H9 (cell line): ENCODE measurements at regions not wholly inside any gene's neighbourhood (a gene's known extent, or its start where the extent isn't known, plus 50 kb on each side); places are given as distances from the start of the nearest gene placed in this dataset.

ENCODE experiments used
- DNase-seq: peaks from one replicate; pipeline ENCODE4 v3.0.0-alpha.2; 2017
- H2AFZ ChIP-seq: one replicate; pipeline ENCODE4 v1.6.1; 2013; ENCODE audit warnings: mild to moderate bottlenecking, low read length, control low read depth, moderate library complexity
- H2AK5ac ChIP-seq: 2 replicates; pipeline ENCODE4 v1.6.1; 2013; ENCODE audit warnings: low read length, control low read depth, mixed read lengths; ENCODE audit not compliant: insufficient read length
- H2BK120ac ChIP-seq: one replicate; pipeline ENCODE4 v1.6.1; 2013; ENCODE audit warnings: low read depth, mild to moderate bottlenecking, low read length, control low read depth, inconsistent platforms; ENCODE audit not compliant: poor library complexity, severe bottlenecking
- H2BK12ac ChIP-seq: 2 replicates; pipeline ENCODE4 v1.6.1; 2013; ENCODE audit warnings: low read length, control low read depth, mixed read lengths, low read depth; ENCODE audit not compliant: insufficient read length
- H2BK15ac ChIP-seq: 2 replicates; pipeline ENCODE4 v1.6.1; 2013; ENCODE audit warnings: low read depth, low read length, control low read depth
- H2BK20ac ChIP-seq: one replicate; pipeline ENCODE4 v1.6.1; 2013; ENCODE audit warnings: low read depth, mild to moderate bottlenecking, low read length, control low read depth, inconsistent platforms; ENCODE audit not compliant: poor library complexity, severe bottlenecking
- H2BK5ac ChIP-seq: 2 replicates; pipeline ENCODE4 v1.6.1; 2013; ENCODE audit warnings: low read length, control low read depth, mixed read lengths; ENCODE audit not compliant: insufficient read length
- H3K14ac ChIP-seq: 2 replicates; pipeline ENCODE4 v1.6.1; 2013; ENCODE audit warnings: low read length, control low read depth; ENCODE audit not compliant: insufficient read depth
- H3K18ac ChIP-seq: 2 replicates; pipeline ENCODE4 v1.6.1; 2013; ENCODE audit warnings: low read depth, mild to moderate bottlenecking, mixed read lengths, low read length, control low read depth; ENCODE audit not compliant: insufficient read length
- H3K23ac ChIP-seq: 2 replicates; pipeline ENCODE4 v1.6.1; 2013; ENCODE audit warnings: low read length, control low read depth, mixed read lengths, low read depth; ENCODE audit not compliant: insufficient read length
- H3K23me2 ChIP-seq: 2 replicates; pipeline ENCODE4 v1.6.1; 2013; ENCODE audit warnings: low read depth, mild to moderate bottlenecking, mixed read lengths, low read length, control low read depth; ENCODE audit not compliant: insufficient read length, poor library complexity, severe bottlenecking
- H3K27ac ChIP-seq: 2 replicates; pipeline ENCODE4 v1.5.1; 2013; ENCODE audit warnings: low read length, control low read depth, mixed read lengths, low read depth; ENCODE audit not compliant: insufficient read length
- H3K27me3 ChIP-seq: 2 replicates; pipeline ENCODE4 v1.6.1; 2013; ENCODE audit warnings: low read length, control low read depth, inconsistent platforms; ENCODE audit not compliant: insufficient read depth
- H3K4ac ChIP-seq: 2 replicates; pipeline ENCODE4 v1.6.1; 2013; ENCODE audit warnings: low read depth, mild to moderate bottlenecking, control low read depth, inconsistent platforms, low read length, moderate library complexity
- H3K4me1 ChIP-seq: 2 replicates; pipeline ENCODE4 v1.6.1; 2013; ENCODE audit warnings: low read length, control low read depth, inconsistent platforms; ENCODE audit not compliant: insufficient read depth
- H3K4me2 ChIP-seq: 2 replicates; pipeline ENCODE4 v1.6.1; 2013; ENCODE audit warnings: low read length, control low read depth, mixed read lengths; ENCODE audit not compliant: insufficient read length, insufficient read depth
- H3K56ac ChIP-seq: 2 replicates; pipeline ENCODE4 v1.6.1; 2013; ENCODE audit warnings: low read depth, mild to moderate bottlenecking, mixed read lengths, low read length, control low read depth; ENCODE audit not compliant: insufficient read length
- H3K79me1 ChIP-seq: 2 replicates; pipeline ENCODE4 v1.6.1; 2013; ENCODE audit warnings: low read depth, mild to moderate bottlenecking, moderate library complexity, low read length, control low read depth, inconsistent platforms; ENCODE audit not compliant: insufficient read depth, poor library complexity, severe bottlenecking
- H3K79me2 ChIP-seq: 2 replicates; pipeline ENCODE4 v1.6.1; 2013; ENCODE audit warnings: low read length, control low read depth, inconsistent platforms; ENCODE audit not compliant: insufficient read depth
- H3K9ac ChIP-seq: 2 replicates; pipeline ENCODE4 v1.6.1; 2013; ENCODE audit warnings: low read length, control low read depth, mixed read lengths; ENCODE audit not compliant: insufficient read length; ENCODE audit errors: extremely low read depth
- H3K9me3 ChIP-seq: one replicate; pipeline ENCODE4 v1.6.1; 2013; ENCODE audit warnings: low read depth, low read length, inconsistent platforms; ENCODE audit not compliant: control insufficient read depth
- H3T11ph ChIP-seq: one replicate; pipeline ENCODE4 v1.6.1; 2013; ENCODE audit warnings: mild to moderate bottlenecking, low read length, control low read depth, inconsistent platforms
- H4K20me1 ChIP-seq: one replicate; pipeline ENCODE4 v1.6.1; 2013; ENCODE audit not compliant: control insufficient read depth, insufficient read length, insufficient read depth
- H4K5ac ChIP-seq: 2 replicates; pipeline ENCODE4 v1.6.1; 2013; ENCODE audit warnings: low read depth, mild to moderate bottlenecking, mixed read lengths, low read length, control low read depth; ENCODE audit not compliant: insufficient read length
- H4K8ac ChIP-seq: replicated peaks from 2 replicates; pipeline ENCODE4 v1.6.1; 2013; ENCODE audit warnings: low read length, control low read depth, mixed read lengths, low read depth; ENCODE audit not compliant: insufficient read length
- H4K91ac ChIP-seq: 2 replicates; pipeline ENCODE4 v1.6.1; 2013; ENCODE audit warnings: low read depth, mild to moderate bottlenecking, moderate library complexity, mixed read lengths, low read length, control low read depth; ENCODE audit not compliant: insufficient read length
- H3K27ac Mint-ChIP-seq, 3 experiments: 2 replicates in 2 of 3; 3 replicates in 1 of 3; pipeline ENCODE4 v1.8.0; 2020 to 2021; ENCODE audit warnings: mixed read lengths in 3 of 3, mild to moderate bottlenecking in 1 of 3, moderate library complexity in 1 of 3
- H3K27me3 Mint-ChIP-seq: 2 replicates; pipeline ENCODE4 v1.8.0; 2021; ENCODE audit warnings: low read depth, mild to moderate bottlenecking, moderate library complexity, mixed read lengths
- H3K36me3 Mint-ChIP-seq, 3 experiments: 2 replicates in 2 of 3; 3 replicates in 1 of 3; pipeline ENCODE4 v1.8.0; 2020 to 2021; ENCODE audit warnings: low read depth in 3 of 3, mixed read lengths in 3 of 3; ENCODE audit not compliant: insufficient read depth in 1 of 3
- H3K4me1 Mint-ChIP-seq, 2 experiments: 2 replicates each; pipeline ENCODE4 v1.8.0; 2020; ENCODE audit warnings: mixed read lengths in 2 of 2
- H3K4me3 Mint-ChIP-seq, 2 experiments: 2 replicates in 1 of 2; 3 replicates in 1 of 2; pipeline ENCODE4 v1.8.0; 2020 to 2021; ENCODE audit warnings: mild to moderate bottlenecking in 2 of 2, mixed read lengths in 2 of 2, moderate library complexity in 1 of 2
- H3K9me3 Mint-ChIP-seq, 2 experiments: 2 replicates in 1 of 2; 3 replicates in 1 of 2; pipeline ENCODE4 v1.8.0; 2020; ENCODE audit warnings: mild to moderate bottlenecking in 2 of 2, mixed read lengths in 2 of 2, moderate library complexity in 1 of 2
- whole genome bisulfite sequencing: extraction: QIAGEN DNeasy Blood & Tissue Kit; methylation state at CpG from one replicate; pipeline ENCODE4 v1.1.7; 2013; ENCODE audit warnings: missing lambda C conversion rate, low lambda C conversion rate, mixed read lengths; ENCODE audit not compliant: insufficient read length; ENCODE audit errors: extremely low coverage; 5-methylcytosine and 5-hydroxymethylcytosine counted together
- TF ChIP-seq, protein P1 (sequence below): fragments of 200-600 bp; sonication (generic); conservative IDR thresholded peaks from 3 replicates; pipeline ENCODE4 v1.8.0; 2021; ENCODE audit warnings: antibody characterized with exemption, mild to moderate bottlenecking

DNA sequence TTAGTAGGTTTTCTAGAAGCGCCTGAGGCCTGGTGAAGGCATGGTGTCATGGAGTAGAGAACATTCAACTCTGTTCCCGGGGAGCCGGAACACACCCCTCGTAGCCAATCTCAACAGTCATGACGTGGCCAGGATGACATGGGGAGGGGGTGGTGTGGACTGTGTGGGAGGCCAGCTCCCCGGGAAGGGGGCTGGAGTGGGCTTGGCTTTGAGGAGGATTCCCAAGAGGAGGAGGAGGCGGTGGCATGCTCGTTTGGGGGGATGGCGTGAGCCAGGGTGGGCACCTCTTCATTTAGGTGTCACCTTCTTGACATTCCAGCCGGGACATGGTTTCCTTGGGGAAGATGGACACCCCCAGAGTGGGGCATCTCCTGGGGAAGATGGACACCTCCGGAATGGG lies 257.5 kb downstream of the SEC14L1 start:
- Histone ChIP-seq H3K23me2 (no peaks in the 10 kb centered on the region), H3K14ac (no peak overlapping the region), H3K9me3 (no peaks in the 10 kb centered on the region), H2BK15ac (no peak overlapping the region), H4K5ac (no peak overlapping the region), H2AFZ (no peak overlapping the region), H3K9ac (no peak overlapping the region), H2BK5ac (no peak overlapping the region), H4K20me1 (no peaks in the 10 kb centered on the region), H3K27ac (no peak overlapping the region), H4K8ac (no peak overlapping the region), H2AK5ac (no peak overlapping the region), H3K79me2 (peaks cover 13% of the 10 kb centered on the region; the same call in 1 of the 2 replicates), H3K27me3 (no peaks in the 10 kb centered on the region), H3K23ac (no peak overlapping the region), H3K79me1 (no peaks in the 10 kb centered on the region), H2BK20ac (no peak overlapping the region), H2BK12ac (no peak overlapping the region), H3K56ac (no peak overlapping the region), H2BK120ac (no peak overlapping the region), H3K18ac (no peak overlapping the region), H3K4me1 (peaks cover under 1% of the 10 kb centered on the region; the same call in 1 of the 2 replicates), H3T11ph (no peak overlapping the region), H3K4ac (no peak overlapping the region), H3K4me2 (no peak overlapping the region), H4K91ac (no peak overlapping the region)
- Mint-ChIP-seq H3K4me1 (peaks cover 24 to 37% of the 10 kb centered on the region in 2 experiments), H3K36me3 (peaks cover 8 to 21% (median 18%) of the 10 kb centered on the region in 3 experiments), H3K27me3 (no peaks in the 10 kb centered on the region), H3K9me3 (no peaks in the 10 kb centered on the region), H3K27ac (no peak overlapping the region), H3K4me3 (no peak overlapping the region; a peak in 1 of 5 replicates)
- no CpG with 5 or more reads among the region's 11 CpGs for WGBS
- DNase-seq: no peak
- TF ChIP-seq, protein P1, sequence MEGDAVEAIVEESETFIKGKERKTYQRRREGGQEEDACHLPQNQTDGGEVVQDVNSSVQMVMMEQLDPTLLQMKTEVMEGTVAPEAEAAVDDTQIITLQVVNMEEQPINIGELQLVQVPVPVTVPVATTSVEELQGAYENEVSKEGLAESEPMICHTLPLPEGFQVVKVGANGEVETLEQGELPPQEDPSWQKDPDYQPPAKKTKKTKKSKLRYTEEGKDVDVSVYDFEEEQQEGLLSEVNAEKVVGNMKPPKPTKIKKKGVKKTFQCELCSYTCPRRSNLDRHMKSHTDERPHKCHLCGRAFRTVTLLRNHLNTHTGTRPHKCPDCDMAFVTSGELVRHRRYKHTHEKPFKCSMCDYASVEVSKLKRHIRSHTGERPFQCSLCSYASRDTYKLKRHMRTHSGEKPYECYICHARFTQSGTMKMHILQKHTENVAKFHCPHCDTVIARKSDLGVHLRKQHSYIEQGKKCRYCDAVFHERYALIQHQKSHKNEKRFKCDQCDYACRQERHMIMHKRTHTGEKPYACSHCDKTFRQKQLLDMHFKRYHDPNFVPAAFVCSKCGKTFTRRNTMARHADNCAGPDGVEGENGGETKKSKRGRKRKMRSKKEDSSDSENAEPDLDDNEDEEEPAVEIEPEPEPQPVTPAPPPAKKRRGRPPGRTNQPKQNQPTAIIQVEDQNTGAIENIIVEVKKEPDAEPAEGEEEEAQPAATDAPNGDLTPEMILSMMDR: no peak
